NB4 (cell line): ENCODE measurements at regions not wholly inside any gene's neighbourhood (a gene's known extent, or its start where the extent isn't known, plus 50 kb on each side); places are given as distances from the start of the nearest gene placed in this dataset.

Source experiments
- DNase-seq: peaks from one replicate; pipeline ENCODE4 v3.0.0; 2010; ENCODE audit warnings: low read depth
- H3K4me3 ChIP-seq: one replicate; pipeline ENCODE4 v1.5.1; 2011; ENCODE audit warnings: mild to moderate bottlenecking, low read depth, low read length, moderate library complexity
- MYC ChIP-seq: IDR thresholded peaks from 2 replicates; pipeline ENCODE4 v1.6.1; 2011; ENCODE audit warnings: low read depth, low read length
- POLR2A ChIP-seq: IDR thresholded peaks from 2 replicates; pipeline ENCODE4 v1.6.1; 2011; ENCODE audit warnings: mild to moderate bottlenecking; ENCODE audit not compliant: insufficient read length; ENCODE audit errors: extremely low read depth
- TF ChIP-seq, protein P1 (sequence below): IDR thresholded peaks from one replicate; pipeline ENCODE4 v1.5.1; 2012; ENCODE audit warnings: low read depth, low read length
- TF ChIP-seq, protein P2 (sequence below): IDR thresholded peaks from 2 replicates; pipeline ENCODE4 v1.6.1; 2011; ENCODE audit warnings: low read depth, low read length

DNA sequence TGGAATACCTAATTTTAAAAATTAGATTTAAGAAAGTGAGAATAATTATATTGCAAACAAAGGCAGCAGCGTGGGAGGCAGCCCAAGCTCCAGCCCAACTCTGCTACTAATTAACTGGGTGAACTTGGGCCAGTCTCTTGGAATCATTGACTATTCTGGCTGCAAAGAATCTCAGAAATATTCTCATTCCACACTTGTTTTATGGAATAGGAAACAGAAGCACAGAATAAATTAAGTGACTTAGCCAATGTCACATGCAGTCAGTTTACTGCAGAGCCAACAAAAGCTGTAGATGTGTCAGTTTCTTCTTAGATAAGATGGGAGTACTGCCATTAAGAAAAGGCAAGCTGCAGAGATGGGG, 132.6 kb upstream of the FAM9B start:
- no peak for DNase-seq
- no peak overlapping the region for H3K4me3 ChIP-seq
- no peak for TF ChIP-seq MYC
- TF ChIP-seq, protein P1, sequence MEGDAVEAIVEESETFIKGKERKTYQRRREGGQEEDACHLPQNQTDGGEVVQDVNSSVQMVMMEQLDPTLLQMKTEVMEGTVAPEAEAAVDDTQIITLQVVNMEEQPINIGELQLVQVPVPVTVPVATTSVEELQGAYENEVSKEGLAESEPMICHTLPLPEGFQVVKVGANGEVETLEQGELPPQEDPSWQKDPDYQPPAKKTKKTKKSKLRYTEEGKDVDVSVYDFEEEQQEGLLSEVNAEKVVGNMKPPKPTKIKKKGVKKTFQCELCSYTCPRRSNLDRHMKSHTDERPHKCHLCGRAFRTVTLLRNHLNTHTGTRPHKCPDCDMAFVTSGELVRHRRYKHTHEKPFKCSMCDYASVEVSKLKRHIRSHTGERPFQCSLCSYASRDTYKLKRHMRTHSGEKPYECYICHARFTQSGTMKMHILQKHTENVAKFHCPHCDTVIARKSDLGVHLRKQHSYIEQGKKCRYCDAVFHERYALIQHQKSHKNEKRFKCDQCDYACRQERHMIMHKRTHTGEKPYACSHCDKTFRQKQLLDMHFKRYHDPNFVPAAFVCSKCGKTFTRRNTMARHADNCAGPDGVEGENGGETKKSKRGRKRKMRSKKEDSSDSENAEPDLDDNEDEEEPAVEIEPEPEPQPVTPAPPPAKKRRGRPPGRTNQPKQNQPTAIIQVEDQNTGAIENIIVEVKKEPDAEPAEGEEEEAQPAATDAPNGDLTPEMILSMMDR, result no peak
- TF ChIP-seq, protein P2, sequence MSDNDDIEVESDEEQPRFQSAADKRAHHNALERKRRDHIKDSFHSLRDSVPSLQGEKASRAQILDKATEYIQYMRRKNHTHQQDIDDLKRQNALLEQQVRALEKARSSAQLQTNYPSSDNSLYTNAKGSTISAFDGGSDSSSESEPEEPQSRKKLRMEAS, result no peak
- no peak for TF ChIP-seq POLR2A

DNA sequence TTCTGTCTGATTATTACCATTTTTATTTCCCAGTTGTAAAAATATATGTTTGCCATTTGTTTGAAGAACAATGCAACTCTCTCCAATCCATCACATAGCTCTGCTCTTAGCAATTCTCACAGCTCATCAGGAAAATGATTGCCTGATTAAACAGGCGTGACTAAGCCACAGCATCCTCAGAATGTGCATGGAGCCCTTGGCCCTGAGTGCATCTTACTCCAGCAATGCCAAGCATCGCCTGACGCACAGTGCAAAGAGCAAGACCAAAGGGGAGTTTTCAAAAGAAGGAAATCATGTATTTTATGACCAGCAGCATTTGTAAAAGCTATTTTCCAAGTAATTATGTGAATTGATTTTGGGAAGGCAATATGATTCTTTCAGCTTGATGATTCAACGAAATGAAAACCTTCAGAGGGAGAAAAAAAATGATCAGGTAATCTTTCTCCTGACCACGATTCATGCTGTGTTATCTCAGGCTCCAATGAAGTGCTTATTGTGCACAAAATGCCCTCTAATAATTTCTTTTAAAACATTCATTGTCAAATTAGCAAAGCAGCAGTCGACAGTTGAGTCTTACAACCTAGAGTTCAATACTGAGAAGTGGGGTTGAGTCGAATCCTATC, 138.0 kb upstream of the FAM9B start:
- no peak for DNase-seq
- no peak overlapping the region for H3K4me3 ChIP-seq
- TF ChIP-seq POLR2A (no peak), MYC (no peak)
- TF ChIP-seq, protein P2, result no peak
- TF ChIP-seq, protein P1, result no peak

DNA sequence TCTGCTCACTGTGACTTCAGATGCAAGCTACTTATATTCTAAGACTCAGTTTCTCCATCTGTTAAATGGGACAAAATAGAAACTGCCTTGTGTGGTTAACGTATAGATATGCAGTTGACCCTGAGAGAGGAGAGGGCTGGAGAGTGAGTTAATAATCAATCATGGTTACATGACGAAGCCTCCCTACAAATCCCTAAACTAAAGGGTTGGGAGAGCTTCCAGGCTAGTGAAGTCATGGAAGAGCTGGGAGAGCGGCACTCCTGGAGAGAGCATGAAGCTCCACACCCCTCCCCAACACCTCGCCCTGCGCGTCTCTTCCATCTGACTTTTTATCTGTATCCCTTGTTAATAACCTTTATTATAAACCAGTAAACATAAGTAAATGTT, 138.5 kb upstream of the FAM9B start:
- TF ChIP-seq, protein P2, result no peak
- TF ChIP-seq MYC, result no peak
- no peak for TF ChIP-seq POLR2A
- TF ChIP-seq, protein P1, result no peak
- no peak for DNase-seq
- no peak overlapping the region for H3K4me3 ChIP-seq

DNA sequence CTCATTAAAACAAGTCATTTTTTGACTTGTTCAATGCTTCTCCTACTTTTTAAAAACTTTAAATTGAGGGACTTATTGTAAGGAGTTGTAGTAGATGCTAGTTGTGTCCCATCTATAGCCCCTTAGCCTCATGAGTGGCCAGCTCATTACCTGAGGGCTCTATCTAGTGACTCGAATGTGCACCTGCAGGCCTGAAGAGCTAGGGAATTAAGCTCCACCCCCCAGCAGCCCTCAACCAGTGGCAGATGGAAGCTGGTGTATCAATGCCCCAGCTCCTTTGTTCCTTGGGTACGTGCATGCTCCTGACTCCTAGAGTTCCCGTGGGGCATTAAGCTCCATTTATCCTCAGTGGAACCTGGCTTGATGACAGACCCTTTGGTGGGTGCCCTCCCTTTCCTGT, 146.7 kb upstream of the FAM9B start:
- no peak overlapping the region for H3K4me3 ChIP-seq
- no peak for TF ChIP-seq MYC
- TF ChIP-seq POLR2A, result no peak
- TF ChIP-seq, protein P2, result no peak
- TF ChIP-seq, protein P1, result no peak
- DNase-seq, result no peak

DNA sequence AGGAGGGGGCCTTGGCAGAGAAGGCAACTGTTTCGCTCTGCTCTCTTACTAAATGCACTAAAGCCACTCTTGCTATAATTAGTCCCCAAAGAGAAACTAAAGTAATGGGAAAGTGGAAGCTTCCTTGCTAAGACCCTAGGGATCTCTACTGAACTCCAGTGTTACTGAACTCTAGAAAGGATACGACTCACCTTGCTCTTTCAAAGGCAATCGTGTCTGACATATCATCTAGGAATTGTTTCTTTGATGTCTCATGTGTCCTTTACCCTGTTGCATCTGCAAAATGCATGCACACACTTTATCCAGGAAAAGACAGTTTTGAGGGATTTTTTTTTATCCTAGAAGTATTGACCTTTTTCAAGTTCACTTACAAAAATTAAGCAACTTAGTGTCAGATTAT, 148.1 kb upstream of the FAM9B start:
- no peak overlapping the region for H3K4me3 ChIP-seq
- no peak for DNase-seq
- TF ChIP-seq, protein P2, result no peak
- TF ChIP-seq, protein P1, result no peak
- no peak for TF ChIP-seq MYC

DNA sequence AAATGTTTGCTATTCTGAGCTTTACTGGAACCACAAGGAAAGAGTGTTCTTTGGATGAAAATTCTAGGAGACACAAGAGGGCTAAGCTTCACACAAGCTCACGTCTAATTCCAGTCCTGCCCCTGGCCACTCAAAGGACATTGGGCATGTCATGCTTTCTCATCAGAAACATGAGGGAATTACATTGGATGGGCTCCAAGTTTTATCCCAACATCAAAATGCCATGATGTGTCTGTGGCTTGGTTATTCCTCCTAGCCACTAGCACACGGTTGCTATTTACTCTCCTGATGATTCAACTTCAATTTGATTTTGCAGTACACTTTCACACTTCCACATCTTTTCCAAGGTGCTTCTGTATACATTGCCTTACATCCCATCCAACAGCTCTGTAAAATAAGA, 149.6 kb upstream of the FAM9B start:
- DNase-seq, result no peak
- H3K4me3 ChIP-seq, result no peak overlapping the region
- no peak for TF ChIP-seq MYC
- TF ChIP-seq, protein P2, result no peak
- TF ChIP-seq POLR2A, result no peak
- TF ChIP-seq, protein P1, result no peak
